ENCODE measurements at regions not wholly inside any gene's neighbourhood (a gene's known extent, or its start where the extent isn't known, plus 50 kb on each side); places are given as distances from the start of the nearest gene placed in this dataset.

DNA sequence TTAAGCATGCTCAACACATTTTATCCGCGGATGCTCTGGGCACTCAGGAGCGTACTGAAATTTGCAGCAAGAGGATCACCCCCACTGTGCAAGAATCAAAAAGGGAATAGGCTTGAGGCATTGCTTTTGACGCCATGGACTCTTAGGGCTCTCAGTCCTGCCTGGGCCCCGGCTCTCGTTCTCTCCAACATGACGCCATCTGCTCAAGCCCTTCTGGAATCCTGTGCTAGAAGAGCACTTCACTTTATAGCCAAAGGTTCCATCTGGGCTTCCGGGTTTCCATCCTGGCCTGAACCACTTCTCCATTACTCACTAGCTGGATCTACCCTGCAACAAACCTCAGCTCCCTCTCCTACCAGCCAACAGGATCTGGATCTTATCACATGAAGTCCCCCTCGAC lies 105.3 kb downstream of the FOXF2 start:
- no peaks in the 10 kb centered on the region for H4K20me1 ChIP-seq (ENCODE audit: insufficient read depth, low read length)
- H3K27ac ChIP-seq (ENCODE audit: low read length) = no peak overlapping the region
- no peak overlapping the region for H3K9ac ChIP-seq (ENCODE audit: low read depth, low read length)
- H3K4me3 ChIP-seq (ENCODE audit: low read depth in 1 of 2, low read length in 2 of 2) = no peak overlapping the region
- H3K4me2 ChIP-seq (ENCODE audit: insufficient read depth, low read length) = no peak overlapping the region
- no peak for TF ChIP-seq EZH2 (IDR thresholded peaks at IDR 0.05; ENCODE audit: borderline replicate concordance, low read depth, low read length, severe bottlenecking)
- TF ChIP-seq, protein P1, sequence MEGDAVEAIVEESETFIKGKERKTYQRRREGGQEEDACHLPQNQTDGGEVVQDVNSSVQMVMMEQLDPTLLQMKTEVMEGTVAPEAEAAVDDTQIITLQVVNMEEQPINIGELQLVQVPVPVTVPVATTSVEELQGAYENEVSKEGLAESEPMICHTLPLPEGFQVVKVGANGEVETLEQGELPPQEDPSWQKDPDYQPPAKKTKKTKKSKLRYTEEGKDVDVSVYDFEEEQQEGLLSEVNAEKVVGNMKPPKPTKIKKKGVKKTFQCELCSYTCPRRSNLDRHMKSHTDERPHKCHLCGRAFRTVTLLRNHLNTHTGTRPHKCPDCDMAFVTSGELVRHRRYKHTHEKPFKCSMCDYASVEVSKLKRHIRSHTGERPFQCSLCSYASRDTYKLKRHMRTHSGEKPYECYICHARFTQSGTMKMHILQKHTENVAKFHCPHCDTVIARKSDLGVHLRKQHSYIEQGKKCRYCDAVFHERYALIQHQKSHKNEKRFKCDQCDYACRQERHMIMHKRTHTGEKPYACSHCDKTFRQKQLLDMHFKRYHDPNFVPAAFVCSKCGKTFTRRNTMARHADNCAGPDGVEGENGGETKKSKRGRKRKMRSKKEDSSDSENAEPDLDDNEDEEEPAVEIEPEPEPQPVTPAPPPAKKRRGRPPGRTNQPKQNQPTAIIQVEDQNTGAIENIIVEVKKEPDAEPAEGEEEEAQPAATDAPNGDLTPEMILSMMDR (IDR thresholded peaks at IDR 0.05; ENCODE audit: borderline replicate concordance, extremely low read depth, low read length, poor library complexity, severe bottlenecking) = no peak
- H3K4me1 ChIP-seq (ENCODE audit: insufficient read depth, low read length) = no peaks in the 10 kb centered on the region
- H3K9me3 ChIP-seq (ENCODE audit: insufficient read depth, low read length, severe bottlenecking) = no peaks in the 10 kb centered on the region
- H3K79me2 ChIP-seq (ENCODE audit: insufficient read depth, low read length) = no peaks in the 10 kb centered on the region
- H3K27me3 ChIP-seq (ENCODE audit: insufficient read depth, low read length, poor library complexity) = no peaks in the 10 kb centered on the region
- ATAC-seq (ENCODE audit: insufficient read depth, low read depth) (no peak), DNase-seq (no peak)
- H2AFZ ChIP-seq (ENCODE audit: low read depth, low read length) = no peak overlapping the region
- H3K36me3 ChIP-seq (ENCODE audit: insufficient read depth, low read length) = no peaks in the 10 kb centered on the region

DNA sequence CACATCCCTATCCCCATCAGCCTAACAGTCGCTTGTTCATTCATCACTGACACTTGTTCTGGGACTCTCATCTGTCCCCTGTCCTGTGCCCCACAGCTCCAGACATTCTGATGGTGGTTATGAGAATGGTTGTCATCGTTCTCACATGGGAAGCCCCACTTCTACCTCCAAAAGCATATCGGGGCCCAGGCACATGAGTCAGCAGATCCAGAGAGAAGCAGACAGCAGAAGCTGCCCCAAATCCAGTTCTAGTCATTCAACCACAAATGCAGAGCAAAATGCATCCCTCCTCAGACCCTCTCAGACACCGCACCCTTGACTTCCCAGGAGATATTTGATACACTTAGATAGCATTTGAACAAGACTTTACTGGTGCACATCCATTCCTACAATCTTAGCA lies 106.0 kb downstream of the FOXF2 start:
- no peak for TF ChIP-seq EZH2 (IDR thresholded peaks at IDR 0.05; ENCODE audit: borderline replicate concordance, low read depth, low read length, severe bottlenecking)
- TF ChIP-seq, protein P1 (IDR thresholded peaks at IDR 0.05; ENCODE audit: borderline replicate concordance, extremely low read depth, low read length, poor library complexity, severe bottlenecking) = no peak
- Histone ChIP-seq H3K79me2 (ENCODE audit: insufficient read depth, low read length) (no peaks in the 10 kb centered on the region), H3K27ac (ENCODE audit: low read length) (no peak overlapping the region), H3K9ac (ENCODE audit: low read depth, low read length) (no peak overlapping the region), H3K4me2 (ENCODE audit: insufficient read depth, low read length) (no peak overlapping the region), H3K4me3 (ENCODE audit: low read depth in 1 of 2, low read length in 2 of 2) (no peak overlapping the region), H4K20me1 (ENCODE audit: insufficient read depth, low read length) (no peaks in the 10 kb centered on the region), H3K27me3 (ENCODE audit: insufficient read depth, low read length, poor library complexity) (no peaks in the 10 kb centered on the region), H3K4me1 (ENCODE audit: insufficient read depth, low read length) (no peaks in the 10 kb centered on the region), H3K36me3 (ENCODE audit: insufficient read depth, low read length) (no peaks in the 10 kb centered on the region), H3K9me3 (ENCODE audit: insufficient read depth, low read length, severe bottlenecking) (no peaks in the 10 kb centered on the region), H2AFZ (ENCODE audit: low read depth, low read length) (no peak overlapping the region)
- no peak for DNase-seq
- ATAC-seq (ENCODE audit: insufficient read depth, low read depth) = no peak

DNA sequence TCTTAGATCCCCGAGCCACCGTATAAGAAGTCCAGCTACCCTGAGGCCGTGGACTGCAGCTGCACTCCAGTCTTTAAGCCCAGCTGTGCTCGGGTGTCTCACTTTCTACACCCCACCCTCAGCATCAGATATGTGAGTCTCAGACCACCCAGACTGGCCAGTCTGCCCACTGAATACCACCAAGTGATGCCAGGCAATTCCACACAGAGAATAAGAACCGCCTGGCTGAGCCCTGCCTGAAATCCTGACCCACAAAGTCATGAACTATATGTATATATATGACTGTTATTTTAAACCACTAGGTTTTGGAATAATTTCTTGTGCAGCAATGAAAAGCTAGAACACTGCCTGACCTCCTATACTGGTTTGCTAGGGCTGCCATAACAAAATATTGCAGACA lies 106.7 kb downstream of the FOXF2 start:
- H3K27me3 ChIP-seq (ENCODE audit: insufficient read depth, low read length, poor library complexity) = no peaks in the 10 kb centered on the region
- no peak for DNase-seq
- no peaks in the 10 kb centered on the region for H4K20me1 ChIP-seq (ENCODE audit: insufficient read depth, low read length)
- no peak overlapping the region for H3K4me2 ChIP-seq (ENCODE audit: insufficient read depth, low read length)
- H3K9ac ChIP-seq (ENCODE audit: low read depth, low read length) = no peak overlapping the region
- H3K9me3 ChIP-seq (ENCODE audit: insufficient read depth, low read length, severe bottlenecking) = no peaks in the 10 kb centered on the region
- H3K4me3 ChIP-seq (ENCODE audit: low read depth in 1 of 2, low read length in 2 of 2) = no peak overlapping the region
- no peaks in the 10 kb centered on the region for H3K79me2 ChIP-seq (ENCODE audit: insufficient read depth, low read length)
- no peaks in the 10 kb centered on the region for H3K36me3 ChIP-seq (ENCODE audit: insufficient read depth, low read length)
- no peak overlapping the region for H2AFZ ChIP-seq (ENCODE audit: low read depth, low read length)
- no peaks in the 10 kb centered on the region for H3K4me1 ChIP-seq (ENCODE audit: insufficient read depth, low read length)
- no peak for ATAC-seq (ENCODE audit: insufficient read depth, low read depth)
- no peak for TF ChIP-seq EZH2 (IDR thresholded peaks at IDR 0.05; ENCODE audit: borderline replicate concordance, low read depth, low read length, severe bottlenecking)
- TF ChIP-seq, protein P1 (IDR thresholded peaks at IDR 0.05; ENCODE audit: borderline replicate concordance, extremely low read depth, low read length, poor library complexity, severe bottlenecking) = no peak
- no peak overlapping the region for H3K27ac ChIP-seq (ENCODE audit: low read length)

All from DND-41 (cell line).